IMR-90 (cell line): ENCODE measurements at regions not wholly inside any gene's neighbourhood (a gene's known extent, or its start where the extent isn't known, plus 50 kb on each side); places are given as distances from the start of the nearest gene placed in this dataset.

Source experiments
- ATAC-seq: fragments of 200-7000 bp; cut with Tn5 transposase; 2 replicates; pipeline ENCODE4 v1.9.1; 2020; ENCODE audit warnings: low read depth, mild to moderate bottlenecking, moderate library complexity
- BruUV-seq: library from RNA; stranded (reverse); fragments of 400-500 nt; replicated peaks from 2 replicates; lab custom pipeline; 2021; lab: Mats Ljungman, UMichigan
- CTCF ChIA-PET: fragments of 300-600 bp; formaldehyde crosslinking; extraction: SDS; loops from one replicate; lab custom pipeline; 2021; ENCODE audit warnings: antibody characterized with exemption; lab: Yijun Ruan, JAX
- POLR2A ChIA-PET: fragments of 300-600 bp; sonication (Branson Sonifier 250); formaldehyde crosslinking; loops from one replicate; lab custom pipeline; 2022; ENCODE audit warnings: antibody characterized with exemption; ENCODE audit not compliant: unreplicated experiment; lab: Charles Lee
- DNase-seq: peaks from one replicate; pipeline ENCODE4 v3.0.0; 2013
- H2AFZ ChIP-seq: replicated peaks from 2 replicates; pipeline ENCODE3; 2013; ENCODE audit warnings: low read length, mild to moderate bottlenecking; ENCODE audit not compliant: poor library complexity
- H2AK5ac ChIP-seq: 2 replicates; pipeline ENCODE4 v1.6.1; 2013; ENCODE audit warnings: low read depth, low read length, inconsistent platforms
- H2AK9ac ChIP-seq: replicated peaks from 2 replicates; pipeline ENCODE3; 2013; ENCODE audit warnings: mild to moderate bottlenecking, low read depth, low read length, moderate library complexity; ENCODE audit not compliant: poor library complexity
- H2BK120ac ChIP-seq: 2 replicates; pipeline ENCODE4 v1.6.1; 2013; ENCODE audit warnings: low read depth, low read length, inconsistent platforms
- H2BK15ac ChIP-seq: 3 replicates; pipeline ENCODE4 v1.6.1; 2013; ENCODE audit warnings: low read depth, low read length, inconsistent platforms
- H2BK20ac ChIP-seq: 2 replicates; pipeline ENCODE4 v1.6.1; 2013; ENCODE audit warnings: low read depth, mild to moderate bottlenecking, inconsistent platforms, low read length, moderate library complexity
- H2BK5ac ChIP-seq: 2 replicates; pipeline ENCODE4 v1.6.1; 2013; ENCODE audit warnings: mild to moderate bottlenecking, low read depth, low read length, inconsistent platforms; ENCODE audit not compliant: poor library complexity, severe bottlenecking
- H3K14ac ChIP-seq: replicated peaks from 2 replicates; pipeline ENCODE4 v1.6.1; 2013; ENCODE audit warnings: low read depth, low read length, inconsistent platforms
- H3K18ac ChIP-seq: 2 replicates; pipeline ENCODE4 v1.6.1; 2013; ENCODE audit warnings: low read depth, low read length, control low read depth
- H3K23ac ChIP-seq: 2 replicates; pipeline ENCODE4 v1.6.1; 2013; ENCODE audit warnings: low read depth, low read length, inconsistent platforms
- H3K27ac ChIP-seq: 2 replicates; pipeline ENCODE4 v1.5.1; 2013; ENCODE audit warnings: mild to moderate bottlenecking, control low read depth, low read length; ENCODE audit not compliant: insufficient read depth
- H3K27me3 ChIP-seq: 2 replicates; pipeline ENCODE4 v1.6.1; 2013; ENCODE audit warnings: low read length; ENCODE audit not compliant: control insufficient read depth, insufficient read depth
- H3K36me3 ChIP-seq: 2 replicates; pipeline ENCODE4 v1.6.1; 2013; ENCODE audit warnings: low read length, mixed read lengths; ENCODE audit not compliant: control insufficient read depth, insufficient read depth
- H3K4ac ChIP-seq: 2 replicates; pipeline ENCODE4 v1.6.1; 2013; ENCODE audit warnings: low read depth, low read length, inconsistent platforms
- H3K4me1 ChIP-seq: 2 replicates; pipeline ENCODE4 v1.6.1; 2013; ENCODE audit warnings: low read length, mixed read lengths; ENCODE audit not compliant: control insufficient read depth, insufficient read depth
- H3K4me2 ChIP-seq: 2 replicates; pipeline ENCODE4 v1.6.1; 2013; ENCODE audit warnings: low read depth, mild to moderate bottlenecking, control low read depth, low read length, moderate library complexity
- H3K4me3 ChIP-seq: 2 replicates; pipeline ENCODE4 v1.5.1; 2013; ENCODE audit warnings: low read depth, mild to moderate bottlenecking, control low read depth, low read length, moderate library complexity; ENCODE audit not compliant: insufficient read depth
- H3K56ac ChIP-seq: 2 replicates; pipeline ENCODE4 v1.6.1; 2013; ENCODE audit warnings: low read length, inconsistent platforms; ENCODE audit not compliant: insufficient read depth; ENCODE audit errors: extremely low read depth
- H3K79me1 ChIP-seq, 2 experiments: 2 replicates each; pipeline ENCODE4 v1.6.1; 2013; ENCODE audit warnings: low read length in 2 of 2, inconsistent platforms in 1 of 2, low read depth in 1 of 2
- H3K9ac ChIP-seq: 2 replicates; pipeline ENCODE4 v1.6.1; 2013; ENCODE audit warnings: low read depth, low read length, control low read depth
- H3K9me1 ChIP-seq: 2 replicates; pipeline ENCODE4 v1.6.1; 2013; ENCODE audit warnings: low read length, inconsistent platforms; ENCODE audit not compliant: insufficient read depth
- H3K9me3 ChIP-seq: 2 replicates; pipeline ENCODE4 v1.6.1; 2013; ENCODE audit warnings: low read length; ENCODE audit not compliant: control insufficient read depth, insufficient read depth
- H4K20me1 ChIP-seq: 2 replicates; pipeline ENCODE4 v1.6.1; 2013; ENCODE audit warnings: low read length, inconsistent platforms; ENCODE audit not compliant: insufficient read depth
- H4K5ac ChIP-seq: 2 replicates; pipeline ENCODE4 v1.6.1; 2013; ENCODE audit warnings: mild to moderate bottlenecking, low read depth, low read length, control low read depth
- H4K8ac ChIP-seq, 2 experiments: 2 replicates each; pipeline ENCODE4 v1.6.1; 2013; ENCODE audit warnings: low read depth in 2 of 2, low read length in 2 of 2, control low read depth in 1 of 2, inconsistent platforms in 1 of 2
- H4K91ac ChIP-seq: 2 replicates; pipeline ENCODE4 v1.6.1; 2013; ENCODE audit warnings: low read depth, low read length, inconsistent platforms; ENCODE audit not compliant: insufficient read depth
- BHLHE40 ChIP-seq: fragments of 150-350 bp; IDR thresholded peaks from 2 replicates; pipeline ENCODE4 v1.6.1; 2016; ENCODE audit warnings: mild to moderate bottlenecking, low read depth, low read length
- CEBPB ChIP-seq: IDR thresholded peaks from 2 replicates; pipeline ENCODE4 v1.6.1; 2012; ENCODE audit warnings: low read depth, low read length, improper control_type of control experiment
- CHD1 ChIP-seq: IDR thresholded peaks from 2 replicates; pipeline ENCODE4 v1.6.1; 2012; ENCODE audit warnings: low read depth, low read length, improper control_type of control experiment
- ELK1 ChIP-seq: fragments of 150-350 bp; IDR thresholded peaks from 2 replicates; pipeline ENCODE4 v1.6.1; 2016; ENCODE audit warnings: low read depth, mild to moderate bottlenecking, low read length, moderate library complexity, borderline replicate concordance
- FOS ChIP-seq: fragments of 150-350 bp; IDR thresholded peaks from 2 replicates; pipeline ENCODE4 v1.6.1; 2016; ENCODE audit warnings: low read depth, low read length
- MAFK ChIP-seq: IDR thresholded peaks from 2 replicates; pipeline ENCODE4 v1.6.1; 2012; ENCODE audit warnings: low read depth, low read length, improper control_type of control experiment
- MAZ ChIP-seq: IDR thresholded peaks from 2 replicates; pipeline ENCODE4 v1.6.1; 2012; ENCODE audit warnings: low read depth, mild to moderate bottlenecking, low read length, improper control_type of control experiment, moderate library complexity, borderline replicate concordance
- MXI1 ChIP-seq: IDR thresholded peaks from 2 replicates; pipeline ENCODE4 v1.6.1; 2012; ENCODE audit warnings: low read depth, mild to moderate bottlenecking, low read length, moderate library complexity, borderline replicate concordance
- NFE2L2 ChIP-seq: fragments of 150-350 bp; IDR thresholded peaks from 2 replicates; pipeline ENCODE4 v1.6.1; 2016; ENCODE audit warnings: low read depth, mild to moderate bottlenecking, low read length
- POLR2A ChIP-seq: IDR thresholded peaks from 2 replicates; pipeline ENCODE4 v1.6.1; 2012; ENCODE audit warnings: mild to moderate bottlenecking, low read depth, low read length
- RAD21 ChIP-seq: IDR thresholded peaks from 2 replicates; pipeline ENCODE4 v1.6.1; 2012; ENCODE audit warnings: low read length, improper control_type of control experiment
- RCOR1 ChIP-seq: IDR thresholded peaks from 2 replicates; pipeline ENCODE4 v1.6.1; 2012; ENCODE audit warnings: mild to moderate bottlenecking, low read length, improper control_type of control experiment; ENCODE audit not compliant: insufficient replicate concordance
- RFX5 ChIP-seq: IDR thresholded peaks from 2 replicates; pipeline ENCODE4 v1.8.0; 2012; ENCODE audit warnings: low read depth, mild to moderate bottlenecking, low read length, moderate library complexity
- SMC3 ChIP-seq: fragments of 150-350 bp; IDR thresholded peaks from 2 replicates; pipeline ENCODE4 v1.6.1; 2016; ENCODE audit warnings: low read depth, mild to moderate bottlenecking, antibody characterized with exemption, low read length, moderate library complexity
- USF2 ChIP-seq: fragments of 150-350 bp; IDR thresholded peaks from 2 replicates; pipeline ENCODE4 v1.6.1; 2017; ENCODE audit warnings: mild to moderate bottlenecking, antibody characterized with exemption, low read length, low read depth
- WGBS, 2 experiments: methylation state at CpG; one replicate each; pipeline versions ENCODE4 v1.1.5 to v1.1.7; 2013; ENCODE audit warnings: missing lambda C conversion rate in 2 of 2; ENCODE audit not compliant: insufficient read length in 1 of 2; ENCODE audit errors: extremely low coverage in 2 of 2; 5-methylcytosine and 5-hydroxymethylcytosine counted together
- dilution Hi-C: fragments of 300-500 bp; cut with HindIII; formaldehyde crosslinking; loops from one replicate; pipeline ENCODE4 v1.14.3; 2018; ENCODE audit warnings: low sequenced_read_pairs; ENCODE audit not compliant: unreplicated experiment
- in situ Hi-C: fragments of 300-500 bp; cut with MboI; formaldehyde crosslinking; loops from 3 replicates; pipeline ENCODE4 v1.14.3; 2019; ENCODE audit warnings: low sequenced_read_pairs, inconsistent platforms, mixed read lengths
- intact Hi-C: fragments of 100-400 bp; cut with micrococcal nuclease; formaldehyde crosslinking; loops from 2 replicates; pipeline ENCODE4 v1.10.0; 2022
- TF ChIP-seq, protein P1 (sequence below): conservative IDR thresholded peaks from 2 replicates; pipeline ENCODE4 v1.5.1; 2012; ENCODE audit warnings: mild to moderate bottlenecking, low read depth, low read length, improper control_type of control experiment

GRCh38 chr5:57937501-57938173 lies 455.0 kb upstream of the ACTBL2 start:
- intact Hi-C loops = no loop called here
- DNase-seq (peak; percentile 24), ATAC-seq (peak; percentile 61)
- Histone ChIP-seq H3K4me1 (no peaks in the 10 kb centered on the region; the same call in 1 of the 2 replicates), H3K79me1 (no peaks in the 10 kb centered on the region), H3K27me3 (no peaks in the 10 kb centered on the region), H3K23ac (no peak overlapping the region), H3K9ac (no peak overlapping the region), H2AFZ (no peak overlapping the region), H2BK120ac (no peak overlapping the region), H4K20me1 (no peaks in the 10 kb centered on the region), H3K27ac (no peak overlapping the region), H3K56ac (no peak overlapping the region), H4K91ac (no peak overlapping the region), H3K4ac (no peak overlapping the region), H3K18ac (no peak overlapping the region), H4K5ac (no peak overlapping the region), H3K4me3 (no peak overlapping the region), H2AK9ac (no peak overlapping the region), H2AK5ac (no peak overlapping the region), H2BK5ac (no peak overlapping the region), H3K9me1 (no peaks in the 10 kb centered on the region), H3K36me3 (no peaks in the 10 kb centered on the region), H2BK15ac (no peak overlapping the region), H3K4me2 (no peak overlapping the region), H2BK20ac (no peak overlapping the region), H4K8ac (no peak overlapping the region; a peak in 1 of 4 replicates), H3K14ac (no peak overlapping the region), H3K9me3 (no peaks in the 10 kb centered on the region)
- ChIA-PET CTCF (interaction anchor here (0.6 kb wide), 1 partner anchor 54 kb away, joined by 3 read pairs; no protein-coding TSS in a partner anchor), POLR2A (no interaction called here)
- in situ Hi-C loops = no loop called here
- WGBS, 2 experiments = no CpG with 5 or more reads among the region's 4 CpGs
- TF ChIP-seq RCOR1 = no peak
- no peak for TF ChIP-seq FOS
- TF ChIP-seq POLR2A = no peak
- TF ChIP-seq NFE2L2 = no peak
- no peak for TF ChIP-seq ELK1
- TF ChIP-seq USF2 = no peak
- no peak for TF ChIP-seq RFX5
- TF ChIP-seq MAFK = no peak
- TF ChIP-seq SMC3 = no peak
- TF ChIP-seq BHLHE40 = no peak
- TF ChIP-seq MXI1 = no peak
- TF ChIP-seq CEBPB = no peak
- TF ChIP-seq MAZ = no peak
- no peak for TF ChIP-seq CHD1
- no peak for TF ChIP-seq RAD21
- TF ChIP-seq, protein P1, sequence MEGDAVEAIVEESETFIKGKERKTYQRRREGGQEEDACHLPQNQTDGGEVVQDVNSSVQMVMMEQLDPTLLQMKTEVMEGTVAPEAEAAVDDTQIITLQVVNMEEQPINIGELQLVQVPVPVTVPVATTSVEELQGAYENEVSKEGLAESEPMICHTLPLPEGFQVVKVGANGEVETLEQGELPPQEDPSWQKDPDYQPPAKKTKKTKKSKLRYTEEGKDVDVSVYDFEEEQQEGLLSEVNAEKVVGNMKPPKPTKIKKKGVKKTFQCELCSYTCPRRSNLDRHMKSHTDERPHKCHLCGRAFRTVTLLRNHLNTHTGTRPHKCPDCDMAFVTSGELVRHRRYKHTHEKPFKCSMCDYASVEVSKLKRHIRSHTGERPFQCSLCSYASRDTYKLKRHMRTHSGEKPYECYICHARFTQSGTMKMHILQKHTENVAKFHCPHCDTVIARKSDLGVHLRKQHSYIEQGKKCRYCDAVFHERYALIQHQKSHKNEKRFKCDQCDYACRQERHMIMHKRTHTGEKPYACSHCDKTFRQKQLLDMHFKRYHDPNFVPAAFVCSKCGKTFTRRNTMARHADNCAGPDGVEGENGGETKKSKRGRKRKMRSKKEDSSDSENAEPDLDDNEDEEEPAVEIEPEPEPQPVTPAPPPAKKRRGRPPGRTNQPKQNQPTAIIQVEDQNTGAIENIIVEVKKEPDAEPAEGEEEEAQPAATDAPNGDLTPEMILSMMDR = no peak
- BruUV-seq = no TSS peak
- dilution Hi-C loops = no loop called here
